GM18868 (cell line): ENCODE measurements at regions not wholly inside any gene's neighbourhood (a gene's known extent, or its start where the extent isn't known, plus 50 kb on each side); places are given as distances from the start of the nearest gene placed in this dataset.

Experiments
- ATAC-seq: cut with Tn5 transposase; IDR thresholded peaks from one replicate; pipeline ENCODE4 v1.9.1; 2021; ENCODE audit warnings: mild to moderate bottlenecking, moderate library complexity; ENCODE audit not compliant: unreplicated experiment

DNA sequence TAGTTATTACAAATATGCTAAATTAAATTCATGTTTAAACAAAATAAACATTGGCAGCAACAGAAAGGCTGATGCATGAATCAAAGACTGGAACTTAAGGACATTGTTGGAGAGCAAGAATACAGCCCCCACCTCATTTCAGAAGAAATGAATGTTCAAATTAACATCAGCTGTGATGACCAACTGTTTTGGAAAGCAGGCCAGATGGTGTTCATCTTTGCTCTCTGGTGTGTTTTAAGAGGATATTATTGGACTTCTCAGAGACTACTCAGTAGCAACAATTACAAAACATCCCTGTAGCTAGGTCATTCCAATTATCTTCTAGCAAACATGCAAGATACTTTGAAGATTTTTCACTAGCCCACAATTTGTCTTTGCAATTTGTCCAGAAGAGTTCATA is 118.6 kb upstream of the DOK5 start:
- ATAC-seq = no peak

- no peak for ATAC-seq
These were observed 113.9 kb upstream of the DOK5 start for GRCh38 chr20:54361475-54361874.

- no peak for ATAC-seq
These were observed 113.1 kb upstream of the DOK5 start for GRCh38 chr20:54362283-54362682.

- ATAC-seq = no peak
These were observed 111.0 kb upstream of the DOK5 start for GRCh38 chr20:54364365-54364764.

DNA sequence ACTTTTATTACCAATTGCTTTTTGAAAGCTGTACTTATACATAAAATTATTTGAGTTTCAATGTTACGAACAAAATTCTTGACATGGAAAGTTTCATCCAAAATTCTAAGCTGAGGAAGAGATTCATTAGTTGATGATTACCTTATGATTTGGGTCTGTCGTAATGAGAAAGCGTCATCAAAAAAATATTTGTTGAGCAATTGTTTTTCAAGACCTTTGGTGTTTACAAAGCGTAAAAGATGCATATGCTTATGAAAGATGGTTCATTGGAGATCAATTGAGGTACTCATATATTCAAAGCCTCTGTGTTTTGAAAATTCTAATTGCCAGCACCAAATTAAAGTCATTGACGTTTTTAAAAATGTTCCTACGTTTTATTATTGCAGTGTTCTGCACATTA is 110.5 kb upstream of the DOK5 start:
- ATAC-seq = no peak

DNA sequence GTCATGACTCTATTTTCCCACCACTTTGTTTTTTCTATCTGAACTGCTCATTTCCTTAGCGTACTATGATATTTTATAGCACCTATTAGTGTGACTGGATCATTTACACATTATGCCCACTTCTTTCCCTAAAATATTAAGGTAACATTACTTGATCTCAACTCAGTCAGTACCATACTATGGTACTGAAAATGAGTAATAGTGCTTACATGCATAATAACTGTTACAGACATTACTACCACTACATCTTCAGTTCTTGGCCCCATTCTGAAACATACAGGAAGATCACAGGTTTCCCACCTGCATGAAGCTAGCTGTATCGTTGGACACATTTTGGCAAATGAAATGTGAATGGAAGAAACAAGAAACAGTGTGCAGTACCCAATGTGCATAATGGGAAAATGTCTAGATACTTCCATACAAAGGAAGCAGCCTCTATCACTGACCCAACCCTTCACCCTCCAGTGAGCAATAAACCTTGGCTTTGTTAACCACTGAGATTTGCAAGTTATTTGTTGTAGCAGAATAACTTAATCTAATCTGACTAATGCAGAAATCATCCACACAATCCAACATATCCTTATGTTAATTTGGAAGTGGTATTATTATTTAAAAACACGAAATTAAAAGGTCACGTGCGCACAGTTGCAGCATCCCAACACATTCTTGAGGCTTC is 108.6 kb upstream of the DOK5 start:
- ATAC-seq = no peak

DNA sequence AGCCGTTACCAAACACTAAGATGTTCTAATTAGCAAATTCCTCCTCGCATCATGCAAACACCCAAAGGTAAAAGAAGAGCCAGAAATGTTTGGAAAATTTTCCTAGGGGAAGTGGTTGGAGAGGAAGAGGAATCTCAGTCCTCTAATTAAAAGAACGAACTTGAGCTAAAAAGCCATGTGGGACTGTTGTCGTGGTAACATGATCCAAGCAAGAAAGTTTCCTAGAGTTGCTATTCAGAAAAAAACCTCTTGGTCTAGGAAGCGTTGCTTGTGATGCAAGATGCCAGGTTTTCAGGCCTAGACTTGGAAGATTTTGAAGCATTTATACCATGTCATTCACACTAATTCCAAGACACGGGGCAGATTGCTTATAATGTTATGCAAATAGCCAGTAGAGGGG is 106.8 kb upstream of the DOK5 start:
- ATAC-seq = no peak

DNA sequence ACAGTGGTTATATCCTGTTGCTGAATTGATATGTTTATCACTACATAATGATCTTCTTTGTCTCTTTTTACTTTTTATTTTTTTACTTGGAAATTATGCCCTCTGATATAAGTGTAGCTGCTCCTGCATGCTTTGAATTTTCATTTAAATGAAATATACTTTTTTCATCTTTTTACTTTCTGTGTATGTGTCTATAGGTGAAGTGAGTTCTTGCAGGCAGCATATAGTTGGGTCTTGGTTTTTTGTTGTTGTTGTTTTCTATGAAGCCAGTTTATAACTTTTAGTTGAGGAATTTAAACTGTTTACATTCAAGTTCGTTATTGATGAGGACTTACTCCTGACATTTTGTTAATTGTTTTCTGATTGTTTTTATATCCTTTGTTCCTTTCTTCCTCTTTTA is 103.1 kb upstream of the DOK5 start:
- ATAC-seq = no peak

DNA sequence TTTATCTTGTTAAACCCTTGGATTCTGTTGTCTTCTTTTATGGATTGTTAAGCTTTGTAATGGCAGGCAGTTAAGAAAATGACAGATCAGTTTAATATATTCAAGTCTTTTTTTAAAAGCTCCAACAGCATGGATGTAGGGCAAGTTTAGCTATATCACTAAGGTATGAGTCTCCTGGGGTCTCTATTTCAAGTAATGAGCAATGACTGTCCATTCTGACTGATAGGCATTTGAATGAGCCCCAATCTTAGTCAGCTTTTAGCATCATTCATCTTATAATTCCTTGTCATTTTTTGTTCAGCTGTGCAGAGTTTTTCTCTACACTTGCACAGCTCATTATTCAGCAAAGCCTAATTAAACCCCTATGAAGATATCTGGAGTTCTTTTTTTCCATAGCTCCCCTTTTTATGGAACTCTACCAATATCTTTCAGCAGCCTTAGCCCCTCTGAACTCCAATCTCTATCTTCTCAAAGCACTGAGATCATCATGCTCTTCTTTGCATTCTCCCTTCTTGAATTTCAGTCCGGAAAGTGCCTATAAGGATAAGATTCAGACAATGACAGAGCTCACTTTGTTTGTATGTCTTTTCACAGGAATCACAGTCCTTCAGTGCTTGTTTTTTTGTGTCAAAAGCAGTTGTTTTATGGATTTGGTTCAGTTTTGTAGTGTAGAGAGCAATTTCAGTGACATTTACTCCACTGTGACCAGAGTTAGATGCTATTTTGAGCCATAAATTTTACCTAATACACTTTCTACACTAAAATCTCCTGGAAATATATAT is 97.2 kb upstream of the DOK5 start:
- ATAC-seq = no peak

DNA sequence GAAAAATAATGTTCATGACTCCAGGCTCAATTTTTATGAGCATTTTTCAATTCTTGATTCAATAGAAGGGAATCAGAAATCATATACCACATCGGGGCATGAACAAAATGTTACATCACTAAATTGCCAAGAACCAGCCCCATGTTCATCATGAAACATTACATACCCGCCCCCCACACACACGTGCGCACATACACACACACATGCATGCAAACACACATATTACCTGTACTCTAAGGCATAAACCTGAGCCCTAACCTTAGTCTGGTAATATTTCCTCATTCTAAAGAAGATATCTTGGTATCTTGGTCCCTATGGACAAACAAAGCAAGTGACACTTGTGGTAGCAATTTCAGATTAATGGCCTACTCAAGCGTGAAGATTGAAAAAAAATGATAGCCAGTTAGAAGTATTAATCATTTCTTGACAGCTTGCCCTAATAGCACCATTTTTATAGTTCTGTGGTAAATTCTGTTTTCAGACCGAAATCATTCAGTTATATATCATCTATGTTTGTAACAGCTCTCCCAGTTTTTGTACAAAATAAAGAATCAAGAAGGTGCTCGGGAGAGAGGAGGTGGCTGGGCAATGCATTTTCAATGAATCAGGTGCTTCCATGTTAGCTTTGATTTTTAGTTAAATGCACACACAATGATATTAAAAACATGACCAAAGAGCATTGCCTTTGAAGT is 95.4 kb upstream of the DOK5 start:
- no peak for ATAC-seq

DNA sequence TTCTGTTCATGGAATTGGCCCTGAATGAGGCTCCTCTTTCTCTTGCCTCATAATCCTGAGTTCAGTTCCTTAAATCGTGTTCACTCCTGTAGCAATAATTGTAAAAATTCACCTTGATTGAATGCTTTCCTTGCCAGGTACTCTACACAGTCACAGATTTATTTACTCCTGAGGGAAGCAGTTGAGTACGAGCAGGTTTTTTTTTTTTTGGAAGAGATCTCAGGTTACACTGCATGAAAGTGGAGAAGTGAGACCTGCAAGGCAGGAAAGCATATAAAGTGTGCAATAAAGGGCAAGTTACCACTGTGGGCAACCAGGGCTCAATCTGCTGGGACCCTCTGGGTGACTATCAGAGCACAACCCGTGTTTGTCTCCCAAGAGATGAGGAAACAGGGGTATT is 93.0 kb upstream of the DOK5 start:
- ATAC-seq = no peak

GRCh38 chr20:54385746-54386145 is 89.6 kb upstream of the DOK5 start:
- no peak for ATAC-seq

GRCh38 chr20:54389596-54390280 is 85.7 kb upstream of the DOK5 start:
- ATAC-seq = no peak

GRCh38 chr20:54397292-54398140 is 77.9 kb upstream of the DOK5 start:
- ATAC-seq = no peak

GRCh38 chr20:54398814-54399213 is 76.6 kb upstream of the DOK5 start:
- no peak for ATAC-seq

GRCh38 chr20:54405540-54405939 is 69.9 kb upstream of the DOK5 start:
- ATAC-seq = no peak

- ATAC-seq = no peak
These were observed 67.9 kb upstream of the DOK5 start for GRCh38 chr20:54407459-54407858.

- no peak for ATAC-seq
These were observed 59.4 kb upstream of the DOK5 start for GRCh38 chr20:54415967-54416366.

DNA sequence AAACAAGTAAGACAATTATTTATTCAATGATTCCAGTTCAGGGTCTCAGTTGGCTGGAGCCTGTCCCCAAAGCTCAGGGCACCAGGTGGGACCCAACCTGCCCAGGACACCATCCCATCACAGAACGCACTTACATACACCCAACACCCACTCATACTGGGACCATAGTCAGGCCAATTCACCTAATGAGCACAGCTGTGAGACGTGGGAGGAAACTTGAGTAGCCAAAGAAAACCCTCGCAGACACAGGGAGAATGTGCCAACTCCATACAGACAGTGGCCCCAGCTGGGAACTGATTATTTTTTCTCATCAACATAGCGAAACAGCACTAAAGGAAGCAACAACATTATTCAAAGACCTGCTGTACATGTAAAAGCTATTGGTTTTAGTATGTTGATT is 58.6 kb upstream of the DOK5 start:
- ATAC-seq = no peak

DNA sequence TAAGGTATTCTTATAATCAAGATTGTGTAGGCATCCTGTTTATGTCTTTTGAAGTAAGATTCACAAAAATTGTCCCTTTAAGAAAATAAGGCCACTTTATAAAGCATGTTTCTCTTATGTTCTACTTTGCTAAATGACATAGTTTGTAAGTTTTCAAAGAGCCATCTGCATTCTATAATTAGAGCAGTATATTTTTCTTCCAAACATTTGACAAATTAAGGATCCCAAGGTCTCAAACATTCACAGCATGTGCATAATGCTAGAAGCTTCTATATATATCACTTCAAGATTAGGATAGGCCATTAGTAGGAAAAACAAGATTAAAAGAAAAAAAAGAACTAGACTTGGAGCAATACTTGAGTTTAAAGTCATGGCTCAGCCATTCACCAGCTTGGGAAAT is 55.9 kb upstream of the DOK5 start:
- no peak for ATAC-seq
